ENCODE measurements at regions not wholly inside any gene's neighbourhood (a gene's known extent, or its start where the extent isn't known, plus 50 kb on each side); places are given as distances from the start of the nearest gene placed in this dataset.

DNA sequence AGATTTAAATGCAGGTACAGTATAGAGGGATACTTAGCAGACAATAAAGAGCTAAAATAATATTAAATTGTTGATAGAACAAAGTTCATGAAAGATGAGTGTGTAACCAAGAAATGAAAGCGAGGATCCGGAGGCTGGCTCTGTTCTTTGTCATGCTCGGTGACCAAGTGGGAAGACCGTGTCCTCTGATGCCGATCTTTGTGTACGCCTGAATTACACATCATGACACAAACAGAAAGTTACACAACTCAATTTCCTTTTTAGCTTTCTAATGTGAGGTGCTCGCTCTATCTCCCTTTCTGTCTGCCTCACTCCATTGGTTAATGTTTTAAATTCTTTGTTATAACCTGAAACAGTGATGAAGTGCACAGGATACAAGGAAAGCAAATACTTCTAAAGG, 114.8 kb upstream of the NEIL3 start:
- TF ChIP-seq, protein P1, sequence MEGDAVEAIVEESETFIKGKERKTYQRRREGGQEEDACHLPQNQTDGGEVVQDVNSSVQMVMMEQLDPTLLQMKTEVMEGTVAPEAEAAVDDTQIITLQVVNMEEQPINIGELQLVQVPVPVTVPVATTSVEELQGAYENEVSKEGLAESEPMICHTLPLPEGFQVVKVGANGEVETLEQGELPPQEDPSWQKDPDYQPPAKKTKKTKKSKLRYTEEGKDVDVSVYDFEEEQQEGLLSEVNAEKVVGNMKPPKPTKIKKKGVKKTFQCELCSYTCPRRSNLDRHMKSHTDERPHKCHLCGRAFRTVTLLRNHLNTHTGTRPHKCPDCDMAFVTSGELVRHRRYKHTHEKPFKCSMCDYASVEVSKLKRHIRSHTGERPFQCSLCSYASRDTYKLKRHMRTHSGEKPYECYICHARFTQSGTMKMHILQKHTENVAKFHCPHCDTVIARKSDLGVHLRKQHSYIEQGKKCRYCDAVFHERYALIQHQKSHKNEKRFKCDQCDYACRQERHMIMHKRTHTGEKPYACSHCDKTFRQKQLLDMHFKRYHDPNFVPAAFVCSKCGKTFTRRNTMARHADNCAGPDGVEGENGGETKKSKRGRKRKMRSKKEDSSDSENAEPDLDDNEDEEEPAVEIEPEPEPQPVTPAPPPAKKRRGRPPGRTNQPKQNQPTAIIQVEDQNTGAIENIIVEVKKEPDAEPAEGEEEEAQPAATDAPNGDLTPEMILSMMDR (conservative IDR thresholded peaks at IDR 0.05; ENCODE audit: low read length): no peak
- no peak for TF ChIP-seq EZH2phosphoT487 (IDR thresholded peaks at IDR 0.05; ENCODE audit: borderline replicate concordance)

DNA sequence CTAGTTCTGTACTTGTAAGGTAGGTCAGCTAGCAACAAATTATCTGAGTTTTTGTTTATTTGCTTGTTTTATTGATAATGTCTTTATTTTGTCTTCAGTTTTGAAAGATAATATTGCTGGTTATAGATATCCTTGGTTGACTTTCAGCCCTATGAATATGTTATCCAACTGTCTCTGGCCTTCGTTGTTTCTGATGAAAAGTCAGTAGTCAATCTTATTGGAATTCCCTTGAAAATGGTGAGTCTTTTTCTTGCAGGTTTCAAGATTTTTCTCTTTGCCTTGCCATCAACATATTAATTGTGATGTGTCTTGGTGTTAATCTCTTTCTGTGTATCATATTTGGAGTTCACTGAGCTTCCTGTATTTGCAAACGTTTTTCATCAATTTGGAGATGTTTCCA, 113.1 kb upstream of the NEIL3 start:
- no peak overlapping the region for H3K4me2 ChIP-seq (ENCODE audit: low read depth, low read length, poor library complexity, severe bottlenecking)
- no peak overlapping the region for H3K4me3 ChIP-seq (ENCODE audit: low read length, poor library complexity, severe bottlenecking)
- H3F3A ChIP-seq (ENCODE audit: low read depth): no peaks in the 10 kb centered on the region
- H3K9ac ChIP-seq (ENCODE audit: low read depth, low read length, poor library complexity, severe bottlenecking): no peak overlapping the region
- no peak overlapping the region for H2AFZ ChIP-seq (ENCODE audit: low read length)
- H4K20me1 ChIP-seq (ENCODE audit: insufficient read depth, low read length, poor library complexity, severe bottlenecking): no peaks in the 10 kb centered on the region
- H3K79me2 ChIP-seq (ENCODE audit: insufficient read depth, low read length): no peaks in the 10 kb centered on the region
- no peaks in the 10 kb centered on the region for H3K36me3 ChIP-seq (ENCODE audit: insufficient read depth, low read length)
- H3K4me1 ChIP-seq (ENCODE audit: insufficient read depth, low read length, poor library complexity, severe bottlenecking): no peaks in the 10 kb centered on the region
- no peaks in the 10 kb centered on the region for H3K9me3 ChIP-seq (ENCODE audit: insufficient read depth, low read depth, low read length)
- TF ChIP-seq, protein P1 (conservative IDR thresholded peaks at IDR 0.05; ENCODE audit: low read length): no peak
- TF ChIP-seq EZH2phosphoT487 (IDR thresholded peaks at IDR 0.05; ENCODE audit: borderline replicate concordance): no peak
- no peaks in the 10 kb centered on the region for H3K9me2 ChIP-seq (replicated peaks; ENCODE audit: low read depth, low read length)
- H3K27me3 ChIP-seq (ENCODE audit: insufficient read depth, low read length, poor library complexity, severe bottlenecking): no peaks in the 10 kb centered on the region

More for the DNA sequence above, 114.8 kb upstream of the NEIL3 start:
- Histone ChIP-seq H3K9ac (ENCODE audit: low read depth, low read length, poor library complexity, severe bottlenecking) (no peak overlapping the region), H4K20me1 (ENCODE audit: insufficient read depth, low read length, poor library complexity, severe bottlenecking) (no peaks in the 10 kb centered on the region), H3K9me2 (replicated peaks; ENCODE audit: low read depth, low read length) (no peaks in the 10 kb centered on the region), H2AFZ (ENCODE audit: low read length) (no peak overlapping the region), H3K4me1 (ENCODE audit: insufficient read depth, low read length, poor library complexity, severe bottlenecking) (no peaks in the 10 kb centered on the region), H3F3A (ENCODE audit: low read depth) (no peaks in the 10 kb centered on the region), H3K36me3 (ENCODE audit: insufficient read depth, low read length) (no peaks in the 10 kb centered on the region), H3K27me3 (ENCODE audit: insufficient read depth, low read length, poor library complexity, severe bottlenecking) (no peaks in the 10 kb centered on the region), H3K79me2 (ENCODE audit: insufficient read depth, low read length) (no peaks in the 10 kb centered on the region), H3K9me3 (ENCODE audit: insufficient read depth, low read depth, low read length) (no peaks in the 10 kb centered on the region), H3K4me3 (ENCODE audit: low read length, poor library complexity, severe bottlenecking) (no peak overlapping the region), H3K4me2 (ENCODE audit: low read depth, low read length, poor library complexity, severe bottlenecking) (no peak overlapping the region)

DNA sequence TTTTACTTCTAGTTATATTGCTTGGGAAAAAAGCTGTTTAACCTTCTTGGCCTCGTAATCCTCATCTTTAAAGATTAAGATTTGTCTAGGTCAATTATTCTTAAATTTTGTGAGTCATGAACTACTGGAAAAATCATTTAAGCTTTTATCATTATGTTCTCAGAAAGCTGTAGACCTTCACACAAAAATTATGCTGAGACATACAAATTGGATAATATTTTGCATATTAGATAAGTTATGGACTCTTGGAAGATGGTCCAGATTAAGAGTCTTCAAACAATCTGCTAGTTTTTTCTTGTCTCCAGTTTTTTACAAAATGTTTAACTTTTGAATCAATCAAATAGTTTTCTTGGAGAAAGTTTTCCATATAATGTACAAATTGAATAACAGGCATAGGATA, 108.1 kb upstream of the NEIL3 start:
- Histone ChIP-seq H2AFZ (ENCODE audit: low read length) (no peak overlapping the region), H3K4me1 (ENCODE audit: insufficient read depth, low read length, poor library complexity, severe bottlenecking) (no peaks in the 10 kb centered on the region), H3K9me3 (ENCODE audit: insufficient read depth, low read depth, low read length) (no peaks in the 10 kb centered on the region), H4K20me1 (ENCODE audit: insufficient read depth, low read length, poor library complexity, severe bottlenecking) (no peaks in the 10 kb centered on the region), H3K27me3 (ENCODE audit: insufficient read depth, low read length, poor library complexity, severe bottlenecking) (no peaks in the 10 kb centered on the region), H3K79me2 (ENCODE audit: insufficient read depth, low read length) (no peaks in the 10 kb centered on the region), H3K4me2 (ENCODE audit: low read depth, low read length, poor library complexity, severe bottlenecking) (no peak overlapping the region), H3K9ac (ENCODE audit: low read depth, low read length, poor library complexity, severe bottlenecking) (no peak overlapping the region), H3K36me3 (ENCODE audit: insufficient read depth, low read length) (no peaks in the 10 kb centered on the region), H3K9me2 (replicated peaks; ENCODE audit: low read depth, low read length) (no peaks in the 10 kb centered on the region), H3K4me3 (ENCODE audit: low read length, poor library complexity, severe bottlenecking) (no peak overlapping the region), H3F3A (ENCODE audit: low read depth) (no peaks in the 10 kb centered on the region)
- TF ChIP-seq, protein P1 (conservative IDR thresholded peaks at IDR 0.05; ENCODE audit: low read length): no peak
- no peak for TF ChIP-seq EZH2phosphoT487 (IDR thresholded peaks at IDR 0.05; ENCODE audit: borderline replicate concordance)

Measured in Loucy (cell line).